ENCODE measurements at regions not wholly inside any gene's neighbourhood (a gene's known extent, or its start where the extent isn't known, plus 50 kb on each side); places are given as distances from the start of the nearest gene placed in this dataset.

DNA sequence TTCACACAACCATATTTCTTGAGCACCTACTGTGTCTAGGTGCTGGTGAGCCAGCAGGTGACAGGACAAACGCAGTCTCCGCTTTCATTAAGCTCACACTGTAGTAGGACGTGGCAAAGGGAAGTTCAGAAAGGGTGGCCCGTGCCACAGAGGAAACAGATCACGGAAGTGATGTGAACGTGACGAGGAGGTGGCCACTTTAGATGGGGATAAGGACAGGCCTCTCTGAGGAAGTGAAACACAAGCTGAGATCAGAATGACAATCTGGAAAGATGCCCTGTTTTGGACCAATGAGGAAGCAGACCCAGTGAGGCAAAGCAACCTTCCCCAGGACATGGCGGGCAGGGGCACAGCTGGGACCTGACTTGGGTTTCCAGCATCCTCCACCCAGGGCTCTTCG, 127.4 kb upstream of the PRMT8 start:
- TF ChIP-seq, protein P1, sequence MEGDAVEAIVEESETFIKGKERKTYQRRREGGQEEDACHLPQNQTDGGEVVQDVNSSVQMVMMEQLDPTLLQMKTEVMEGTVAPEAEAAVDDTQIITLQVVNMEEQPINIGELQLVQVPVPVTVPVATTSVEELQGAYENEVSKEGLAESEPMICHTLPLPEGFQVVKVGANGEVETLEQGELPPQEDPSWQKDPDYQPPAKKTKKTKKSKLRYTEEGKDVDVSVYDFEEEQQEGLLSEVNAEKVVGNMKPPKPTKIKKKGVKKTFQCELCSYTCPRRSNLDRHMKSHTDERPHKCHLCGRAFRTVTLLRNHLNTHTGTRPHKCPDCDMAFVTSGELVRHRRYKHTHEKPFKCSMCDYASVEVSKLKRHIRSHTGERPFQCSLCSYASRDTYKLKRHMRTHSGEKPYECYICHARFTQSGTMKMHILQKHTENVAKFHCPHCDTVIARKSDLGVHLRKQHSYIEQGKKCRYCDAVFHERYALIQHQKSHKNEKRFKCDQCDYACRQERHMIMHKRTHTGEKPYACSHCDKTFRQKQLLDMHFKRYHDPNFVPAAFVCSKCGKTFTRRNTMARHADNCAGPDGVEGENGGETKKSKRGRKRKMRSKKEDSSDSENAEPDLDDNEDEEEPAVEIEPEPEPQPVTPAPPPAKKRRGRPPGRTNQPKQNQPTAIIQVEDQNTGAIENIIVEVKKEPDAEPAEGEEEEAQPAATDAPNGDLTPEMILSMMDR (IDR thresholded peaks at IDR 0.05; ENCODE audit: extremely low read depth in 1 of 2, insufficient read depth in 1 of 2, low read depth in 1 of 2, low read length in 2 of 2) = no peak
- TF ChIP-seq POLR2A (IDR thresholded peaks at IDR 0.05; ENCODE audit: low read depth, low read length) (no peak), GATA2 (IDR thresholded peaks at IDR 0.05; ENCODE audit: insufficient read depth, insufficient read length, low read depth, low read length) (no peak), JUN (IDR thresholded peaks at IDR 0.05; ENCODE audit: borderline replicate concordance, insufficient read depth, insufficient read length, low read depth) (no peak), EZH2 (IDR thresholded peaks at IDR 0.05; ENCODE audit: borderline replicate concordance, low read depth, low read length, severe bottlenecking) (no peak), POLR2AphosphoS5 (IDR thresholded peaks at IDR 0.05; ENCODE audit: insufficient read depth, low read depth, low read length) (no peak)
- TF ChIP-seq, protein P2, sequence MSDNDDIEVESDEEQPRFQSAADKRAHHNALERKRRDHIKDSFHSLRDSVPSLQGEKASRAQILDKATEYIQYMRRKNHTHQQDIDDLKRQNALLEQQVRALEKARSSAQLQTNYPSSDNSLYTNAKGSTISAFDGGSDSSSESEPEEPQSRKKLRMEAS (IDR thresholded peaks at IDR 0.05; ENCODE audit: insufficient read depth, insufficient read length) = no peak
